Prostate gland (tissue), 2 donors: ENCODE measurements at regions not wholly inside any gene's neighbourhood (a gene's known extent, or its start where the extent isn't known, plus 50 kb on each side); places are given as distances from the start of the nearest gene placed in this dataset.

Experiments
- CTCF ChIP-seq, 4 experiments: fragments of 200-600 bp in 2 of 4; fragments of 450-650 bp in 2 of 4; sonication (generic) in 2 of 4; IDR thresholded peaks; 1 replicate in 3 of 4; 2 replicates in 1 of 4; pipeline ENCODE4 v1.5.1; 2016 to 2019; ENCODE audit warnings: antibody characterized with exemption in 4 of 4, mild to moderate bottlenecking in 2 of 4, moderate library complexity in 2 of 4
- POLR2A ChIP-seq: fragments of 450-650 bp; IDR thresholded peaks from one replicate; pipeline ENCODE4 v1.6.1; 2016; ENCODE audit warnings: antibody characterized with exemption, mild to moderate bottlenecking
- POLR2AphosphoS5 ChIP-seq: sonication (generic); formaldehyde crosslinking; IDR thresholded peaks from one replicate; pipeline ENCODE4 v1.6.1; 2017; ENCODE audit warnings: antibody characterized with exemption

GRCh38 chr4:44961001-44961755 lies 234.8 kb upstream of the GNPDA2 start:
- TF ChIP-seq POLR2A (no peak), CTCF (IDR thresholded peaks at IDR 0.05) (no peak), POLR2AphosphoS5 (no peak)
